ENCODE measurements at regions not wholly inside any gene's neighbourhood (a gene's known extent, or its start where the extent isn't known, plus 50 kb on each side); places are given as distances from the start of the nearest gene placed in this dataset.

DNA sequence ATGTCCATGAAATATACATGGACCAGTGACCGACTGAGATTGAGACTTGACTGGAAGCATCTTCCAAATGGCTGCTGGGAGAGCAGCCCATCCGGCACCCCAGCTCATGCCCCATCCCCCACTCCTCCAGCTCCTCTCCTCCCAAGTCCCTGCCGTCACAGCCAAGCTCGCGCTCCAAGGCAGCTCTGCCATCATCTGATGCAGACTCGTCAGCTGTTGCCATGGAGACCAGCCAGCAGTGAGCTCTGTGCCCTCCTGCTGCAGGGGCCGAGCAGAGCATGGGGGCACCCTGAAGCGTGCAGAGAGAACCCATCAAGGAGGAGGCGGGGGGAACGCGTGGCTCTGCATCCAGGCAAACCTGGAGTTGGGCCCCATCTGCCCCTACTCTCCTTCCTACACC lies 74.5 kb upstream of the TNRC6C start:
- Histone ChIP-seq H3K27me3 (no peaks in the 10 kb centered on the region), H3K36me3 (no peaks in the 10 kb centered on the region), H3K27ac (no peak overlapping the region), H3K4me3 (no peak overlapping the region), H3K9me3 (no peaks in the 10 kb centered on the region), H3K4me1 (peaks cover 0 to 44% of the 10 kb centered on the region in 2 donors)
- TF ChIP-seq, protein P1, sequence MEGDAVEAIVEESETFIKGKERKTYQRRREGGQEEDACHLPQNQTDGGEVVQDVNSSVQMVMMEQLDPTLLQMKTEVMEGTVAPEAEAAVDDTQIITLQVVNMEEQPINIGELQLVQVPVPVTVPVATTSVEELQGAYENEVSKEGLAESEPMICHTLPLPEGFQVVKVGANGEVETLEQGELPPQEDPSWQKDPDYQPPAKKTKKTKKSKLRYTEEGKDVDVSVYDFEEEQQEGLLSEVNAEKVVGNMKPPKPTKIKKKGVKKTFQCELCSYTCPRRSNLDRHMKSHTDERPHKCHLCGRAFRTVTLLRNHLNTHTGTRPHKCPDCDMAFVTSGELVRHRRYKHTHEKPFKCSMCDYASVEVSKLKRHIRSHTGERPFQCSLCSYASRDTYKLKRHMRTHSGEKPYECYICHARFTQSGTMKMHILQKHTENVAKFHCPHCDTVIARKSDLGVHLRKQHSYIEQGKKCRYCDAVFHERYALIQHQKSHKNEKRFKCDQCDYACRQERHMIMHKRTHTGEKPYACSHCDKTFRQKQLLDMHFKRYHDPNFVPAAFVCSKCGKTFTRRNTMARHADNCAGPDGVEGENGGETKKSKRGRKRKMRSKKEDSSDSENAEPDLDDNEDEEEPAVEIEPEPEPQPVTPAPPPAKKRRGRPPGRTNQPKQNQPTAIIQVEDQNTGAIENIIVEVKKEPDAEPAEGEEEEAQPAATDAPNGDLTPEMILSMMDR (IDR thresholded peaks at IDR 0.05): no peak
- DNase-seq (ENCODE audit: low spot score): peak; percentile 73

DNA sequence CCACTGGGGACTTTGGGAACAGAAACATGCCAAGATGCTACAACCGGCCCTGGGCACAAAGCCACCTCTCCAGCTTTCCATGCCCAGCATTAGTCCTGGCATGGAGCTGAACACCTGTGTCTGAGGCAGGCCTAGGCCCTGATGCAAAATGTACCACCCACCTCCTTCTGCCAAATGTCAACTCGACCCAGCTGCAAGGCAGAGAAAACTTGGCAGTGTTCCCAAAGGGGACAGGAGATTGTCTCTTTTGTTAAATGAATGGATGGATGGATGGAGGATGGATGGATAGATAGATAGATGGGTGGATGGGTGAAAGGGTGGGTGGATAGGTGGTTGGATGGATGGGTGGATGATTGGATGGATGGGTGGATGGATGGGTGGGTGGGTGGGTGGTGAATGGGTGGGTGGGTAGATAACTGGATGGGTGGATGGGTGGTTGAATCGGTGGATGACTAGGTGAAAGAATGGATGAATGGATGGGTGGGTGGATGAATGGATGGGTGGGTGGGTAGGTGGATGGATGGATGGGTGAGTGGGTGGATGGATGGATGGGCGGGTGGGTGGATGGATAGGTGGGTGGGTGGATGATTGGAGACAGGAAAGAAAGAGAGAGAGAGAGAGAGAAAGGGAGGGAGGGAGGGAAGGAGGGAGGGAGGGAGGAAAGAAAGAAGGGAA lies 73.4 kb upstream of the TNRC6C start:
- Histone ChIP-seq H3K4me3 (no peak overlapping the region), H3K27me3 (no peaks in the 10 kb centered on the region), H3K36me3 (no peaks in the 10 kb centered on the region), H3K9me3 (no peaks in the 10 kb centered on the region), H3K27ac (no peak overlapping the region), H3K4me1 (peaks cover 0 to 44% of the 10 kb centered on the region in 2 donors)
- TF ChIP-seq, protein P1 (IDR thresholded peaks at IDR 0.05): no peak
- DNase-seq (ENCODE audit: low spot score): no peak

DNA sequence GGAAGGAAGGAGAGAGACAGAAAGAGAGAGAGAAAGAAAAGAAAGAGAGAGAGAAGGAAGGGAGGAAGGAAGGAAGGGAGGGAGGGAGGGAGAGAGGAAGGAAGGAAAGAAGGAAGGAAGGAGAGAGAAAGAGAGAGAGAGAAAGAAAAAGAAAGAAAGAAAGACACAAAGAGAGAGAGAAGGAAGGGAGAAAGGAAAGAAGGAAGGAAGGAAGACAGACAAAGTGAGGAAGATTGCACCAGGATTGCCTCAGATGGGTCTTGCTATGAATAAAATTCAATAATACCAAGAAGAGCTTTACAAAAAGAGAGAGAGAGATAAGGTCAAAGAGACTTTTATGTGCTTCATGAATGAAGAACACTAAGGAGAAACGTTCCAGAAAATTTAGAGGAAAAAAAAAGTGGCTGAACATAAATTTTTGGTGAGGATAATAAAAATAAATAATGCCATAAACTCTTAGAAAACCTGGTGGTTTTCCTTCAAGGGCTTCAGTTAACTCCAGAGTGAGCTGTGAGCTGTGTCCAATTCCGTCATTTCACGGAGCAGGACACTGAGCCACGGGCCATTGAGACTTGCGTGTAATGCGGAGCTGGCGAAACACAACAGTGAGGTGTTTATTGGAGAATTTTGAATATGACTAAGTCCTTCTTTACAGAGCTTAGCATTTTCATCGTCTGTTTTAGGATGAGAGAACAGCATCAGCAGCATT lies 72.7 kb upstream of the TNRC6C start:
- Histone ChIP-seq H3K27me3 (no peaks in the 10 kb centered on the region), H3K4me3 (no peak overlapping the region), H3K9me3 (no peaks in the 10 kb centered on the region), H3K27ac (no peak overlapping the region), H3K4me1 (peaks cover 0 to 37% of the 10 kb centered on the region in 2 donors), H3K36me3 (no peaks in the 10 kb centered on the region)
- DNase-seq (ENCODE audit: low spot score): no peak
- TF ChIP-seq, protein P1 (IDR thresholded peaks at IDR 0.05): no peak

DNA sequence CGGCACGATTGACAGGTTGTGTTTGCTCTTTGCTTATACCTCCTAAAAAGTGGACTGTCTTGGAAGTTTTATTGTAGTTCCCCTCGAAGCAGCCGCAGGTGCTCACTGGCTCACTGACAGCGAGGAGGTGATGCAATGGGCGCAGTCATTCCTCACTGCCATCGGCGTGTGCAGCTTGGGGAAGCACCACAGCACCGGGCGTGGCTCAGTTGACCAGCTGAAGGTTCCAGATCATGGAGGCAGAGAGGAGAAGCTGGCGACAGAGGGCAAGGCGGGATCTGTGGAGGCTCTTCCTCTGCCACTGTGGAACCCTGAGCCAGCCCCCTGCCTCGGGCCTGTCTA lies 72.1 kb upstream of the TNRC6C start:
- Histone ChIP-seq H3K4me3 (no peak overlapping the region), H3K27ac (no peak overlapping the region), H3K27me3 (no peaks in the 10 kb centered on the region), H3K4me1 (peaks cover 0 to 32% of the 10 kb centered on the region in 2 donors), H3K36me3 (no peaks in the 10 kb centered on the region), H3K9me3 (no peaks in the 10 kb centered on the region)
- TF ChIP-seq, protein P1 (IDR thresholded peaks at IDR 0.05): no peak
- DNase-seq (ENCODE audit: low spot score): peak; percentile 69

DNA sequence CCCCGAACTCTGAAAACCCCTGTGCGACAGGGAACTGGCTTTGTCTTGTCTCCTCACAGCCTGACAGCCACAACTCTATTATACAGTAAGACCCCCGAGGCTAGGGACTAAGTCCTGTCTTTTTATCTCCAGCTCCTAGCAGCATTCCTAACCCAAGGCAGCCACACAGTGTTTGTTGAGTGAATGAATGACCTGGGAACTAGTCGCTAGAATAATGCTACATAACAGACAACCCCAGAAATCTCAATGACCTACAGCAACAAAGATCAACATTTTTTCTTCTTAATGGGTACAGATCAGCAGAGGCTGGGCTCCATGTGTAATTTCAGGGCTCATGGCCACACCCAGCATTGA lies 71.4 kb upstream of the TNRC6C start:
- TF ChIP-seq, protein P1 (IDR thresholded peaks at IDR 0.05): no peak
- Histone ChIP-seq H3K4me1 (peaks cover 0 to 25% of the 10 kb centered on the region in 2 donors), H3K27me3 (no peaks in the 10 kb centered on the region), H3K27ac (peak overlapping the region; percentile 68 to 73), H3K36me3 (no peaks in the 10 kb centered on the region), H3K4me3 (peak overlapping the region in 1 of 2 donors; percentile 54), H3K9me3 (no peaks in the 10 kb centered on the region)
- DNase-seq (ENCODE audit: low spot score): no peak

Measured in right atrium auricular region (tissue), 2 donors.